BJ (cell line): ENCODE measurements at regions not wholly inside any gene's neighbourhood (a gene's known extent, or its start where the extent isn't known, plus 50 kb on each side); places are given as distances from the start of the nearest gene placed in this dataset.

Source experiments
- CTCF ChIA-PET: fragments of 350-600 bp; formaldehyde crosslinking; extraction: SDS; loops from one replicate; lab custom pipeline; 2021; ENCODE audit warnings: antibody characterized with exemption, inconsistent platforms; lab: Yijun Ruan, JAX
- POLR2A ChIA-PET: fragments of 300-600 bp; sonication (Branson Sonifier 250); formaldehyde crosslinking; extraction: SDS; loops from one replicate; lab custom pipeline; 2021; ENCODE audit warnings: antibody characterized with exemption; lab: Charles Lee
- DNase-seq: peaks from one replicate; pipeline ENCODE4 v3.0.0-alpha.2; 2011; ENCODE audit warnings: low read depth
- H3K27me3 ChIP-seq: 2 replicates; pipeline ENCODE4 v1.6.0; 2011; ENCODE audit warnings: low read length; ENCODE audit not compliant: control insufficient read depth, insufficient read depth
- H3K36me3 ChIP-seq: 2 replicates; pipeline ENCODE4 v1.5.1; 2011; ENCODE audit warnings: low read length; ENCODE audit not compliant: control insufficient read depth, insufficient read depth
- H3K4me3 ChIP-seq: 2 replicates; pipeline ENCODE4 v1.5.1; 2011; ENCODE audit warnings: low read depth, mild to moderate bottlenecking, control low read depth, low read length
- TF ChIP-seq, protein P1 (sequence below): IDR thresholded peaks from 2 replicates; pipeline ENCODE4 v1.5.1; 2011; ENCODE audit warnings: low read depth, mild to moderate bottlenecking, control low read depth, inconsistent platforms, low read length, moderate library complexity; ENCODE audit not compliant: insufficient read depth

DNA sequence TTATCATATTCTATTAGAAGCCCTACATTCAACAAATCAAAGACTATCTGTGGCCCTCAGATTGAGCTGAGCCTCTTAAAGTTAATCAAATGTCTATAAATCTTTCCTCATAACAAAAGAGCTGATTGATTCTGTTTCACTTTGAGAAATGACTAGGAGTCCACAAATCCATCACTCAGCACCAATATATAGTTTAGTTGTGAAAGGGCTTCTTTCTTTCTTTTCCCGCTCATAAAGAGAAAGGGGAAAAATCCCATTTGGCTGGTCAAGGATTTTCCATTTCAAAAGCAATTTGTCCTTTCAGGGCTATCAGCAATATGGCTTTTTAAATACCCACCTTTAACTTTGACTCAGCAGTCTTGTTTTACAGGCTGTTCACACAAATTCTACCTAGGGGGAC, 408.5 kb upstream of the PCDH20 start:
- POLR2A ChIA-PET: no interaction called here

DNA sequence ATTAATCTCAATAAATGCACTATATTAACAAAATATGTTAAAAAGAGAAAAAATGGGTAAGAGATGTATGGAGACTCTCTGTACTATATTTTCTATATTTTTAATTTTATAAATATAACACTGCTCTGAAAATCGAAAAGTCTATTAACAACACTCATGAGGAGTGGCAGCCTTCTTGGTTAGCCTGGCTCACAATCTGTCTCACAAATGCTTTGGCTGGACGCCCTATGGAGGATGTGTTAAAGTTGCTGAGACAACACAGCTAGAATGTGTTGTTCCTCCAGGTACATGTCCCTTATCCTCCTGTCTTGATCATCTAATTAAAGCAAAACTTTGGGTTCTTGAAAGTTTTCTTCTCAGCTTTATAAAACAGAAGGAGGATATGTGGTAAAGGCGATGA, 396.6 kb upstream of the PCDH20 start:
- CTCF ChIA-PET: no interaction called here

More for the DNA sequence above, 408.5 kb upstream of the PCDH20 start:
- DNase-seq: no peak
- TF ChIP-seq, protein P1, sequence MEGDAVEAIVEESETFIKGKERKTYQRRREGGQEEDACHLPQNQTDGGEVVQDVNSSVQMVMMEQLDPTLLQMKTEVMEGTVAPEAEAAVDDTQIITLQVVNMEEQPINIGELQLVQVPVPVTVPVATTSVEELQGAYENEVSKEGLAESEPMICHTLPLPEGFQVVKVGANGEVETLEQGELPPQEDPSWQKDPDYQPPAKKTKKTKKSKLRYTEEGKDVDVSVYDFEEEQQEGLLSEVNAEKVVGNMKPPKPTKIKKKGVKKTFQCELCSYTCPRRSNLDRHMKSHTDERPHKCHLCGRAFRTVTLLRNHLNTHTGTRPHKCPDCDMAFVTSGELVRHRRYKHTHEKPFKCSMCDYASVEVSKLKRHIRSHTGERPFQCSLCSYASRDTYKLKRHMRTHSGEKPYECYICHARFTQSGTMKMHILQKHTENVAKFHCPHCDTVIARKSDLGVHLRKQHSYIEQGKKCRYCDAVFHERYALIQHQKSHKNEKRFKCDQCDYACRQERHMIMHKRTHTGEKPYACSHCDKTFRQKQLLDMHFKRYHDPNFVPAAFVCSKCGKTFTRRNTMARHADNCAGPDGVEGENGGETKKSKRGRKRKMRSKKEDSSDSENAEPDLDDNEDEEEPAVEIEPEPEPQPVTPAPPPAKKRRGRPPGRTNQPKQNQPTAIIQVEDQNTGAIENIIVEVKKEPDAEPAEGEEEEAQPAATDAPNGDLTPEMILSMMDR: no peak
- CTCF ChIA-PET: no interaction called here
- H3K36me3 ChIP-seq: no peaks in the 10 kb centered on the region
- no peak overlapping the region for H3K4me3 ChIP-seq
- no peaks in the 10 kb centered on the region for H3K27me3 ChIP-seq

DNA sequence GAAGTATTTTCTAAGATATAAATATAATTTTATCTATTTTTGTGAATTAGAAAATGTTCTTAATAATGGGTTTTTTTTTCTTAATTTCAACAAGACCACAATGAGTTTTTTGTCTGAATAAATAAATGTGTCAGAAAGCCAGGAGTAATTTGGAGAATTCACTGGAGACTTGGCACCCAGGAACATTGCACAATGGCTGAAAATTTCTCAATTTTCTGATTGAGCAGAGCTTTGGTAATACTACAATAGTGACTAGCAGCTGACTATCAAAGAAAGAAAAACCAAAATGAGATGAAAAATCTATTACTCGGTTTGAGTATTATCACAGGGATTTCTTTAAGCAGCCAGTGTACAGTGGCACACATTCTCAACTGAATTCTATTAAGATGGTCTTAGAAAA, 394.4 kb upstream of the PCDH20 start:
- ChIA-PET CTCF (no interaction called here), POLR2A (no interaction called here)
- no peak for DNase-seq
- no peaks in the 10 kb centered on the region for H3K27me3 ChIP-seq
- H3K36me3 ChIP-seq: no peaks in the 10 kb centered on the region
- H3K4me3 ChIP-seq: no peak overlapping the region
- TF ChIP-seq, protein P1: no peak

More for the DNA sequence above, 396.6 kb upstream of the PCDH20 start:
- POLR2A ChIA-PET: no interaction called here
- Histone ChIP-seq H3K36me3 (no peaks in the 10 kb centered on the region), H3K4me3 (no peak overlapping the region), H3K27me3 (no peaks in the 10 kb centered on the region)
- TF ChIP-seq, protein P1: no peak
- no peak for DNase-seq

DNA sequence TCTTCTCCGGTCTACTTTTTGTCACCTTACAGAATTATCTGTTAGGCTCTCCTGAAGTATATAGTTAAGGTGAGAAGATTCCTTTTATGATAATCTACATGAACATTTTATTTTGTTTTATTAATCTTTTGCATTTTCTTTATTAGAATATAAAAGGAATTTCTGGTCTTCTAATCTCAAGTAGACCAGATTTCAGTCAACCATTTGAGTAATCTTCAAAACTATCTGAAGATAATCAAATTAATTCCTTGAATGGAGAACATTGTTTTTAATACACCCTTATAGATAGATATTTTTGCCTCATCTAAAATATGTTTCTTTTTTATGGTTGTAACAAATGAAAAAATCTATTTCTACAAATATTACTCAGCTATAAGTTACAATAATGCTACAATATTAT, 381.7 kb upstream of the PCDH20 start:
- DNase-seq: no peak
- TF ChIP-seq, protein P1: no peak
- Histone ChIP-seq H3K4me3 (no peak overlapping the region), H3K27me3 (no peaks in the 10 kb centered on the region), H3K36me3 (no peaks in the 10 kb centered on the region)
- ChIA-PET CTCF (no interaction called here), POLR2A (no interaction called here)

DNA sequence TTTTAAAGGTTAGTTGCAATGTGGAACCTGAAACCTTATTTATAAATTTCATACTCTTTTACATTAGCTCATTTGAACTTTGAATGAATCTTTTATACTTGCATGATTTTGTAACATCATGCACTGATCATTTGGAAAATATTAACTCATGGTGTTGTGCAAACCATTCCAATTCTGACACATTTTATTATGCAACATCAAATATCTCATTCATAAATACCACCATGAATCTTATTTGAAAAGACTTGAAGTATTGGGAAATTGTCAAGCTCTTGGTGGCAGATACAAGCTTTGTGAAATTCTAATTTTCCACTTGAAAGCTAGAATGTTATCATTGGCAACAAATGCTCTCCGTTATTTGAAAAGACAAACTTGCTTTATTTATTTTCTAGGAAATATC, 379.9 kb upstream of the PCDH20 start:
- ChIA-PET POLR2A (no interaction called here), CTCF (interaction anchor here (0.5 kb wide), 1 partner anchor 924 kb away, joined by 4 read pairs; no protein-coding TSS in a partner anchor)
- Histone ChIP-seq H3K36me3 (no peaks in the 10 kb centered on the region), H3K4me3 (no peak overlapping the region), H3K27me3 (no peaks in the 10 kb centered on the region)
- DNase-seq: no peak
- TF ChIP-seq, protein P1: no peak
